Stimulated activated effector memory CD8-positive, alpha-beta T cell treated with anti-CD3 and anti-CD28 coated beads, Interleukin-12 subunit alpha, Interleukin-12 subunit beta, amount 100 ng/mL, for 72 hours (primary cell): ENCODE measurements at regions not wholly inside any gene's neighbourhood (a gene's known extent, or its start where the extent isn't known, plus 50 kb on each side); places are given as distances from the start of the nearest gene placed in this dataset.

ENCODE experiments used
- ATAC-seq: fragments of 150-1000 bp; cut with Tn5 transposase; 2 replicates; pipeline ENCODE4 v1.10.0; 2021
- DNase-seq, 2 donors: peaks; one replicate each; pipeline ENCODE4 v3.0.0; 2021 to 2022; ENCODE audit warnings: low spot score in 2 of 2
- H3K27ac Mint-ChIP-seq: one replicate; pipeline ENCODE4 v1.8.0; 2022; ENCODE audit warnings: mild to moderate bottlenecking, mixed read lengths
- H3K36me3 Mint-ChIP-seq: one replicate; pipeline ENCODE4 v1.8.0; 2022; ENCODE audit warnings: mild to moderate bottlenecking, mixed read lengths
- H3K4me1 Mint-ChIP-seq: one replicate; pipeline ENCODE4 v1.8.0; 2022; ENCODE audit warnings: mixed read lengths
- H3K4me3 Mint-ChIP-seq: one replicate; pipeline ENCODE4 v1.8.0; 2022; ENCODE audit warnings: mild to moderate bottlenecking, mixed read lengths
- H3K9me3 Mint-ChIP-seq: one replicate; pipeline ENCODE4 v1.8.0; 2022; ENCODE audit warnings: mixed read lengths

DNA sequence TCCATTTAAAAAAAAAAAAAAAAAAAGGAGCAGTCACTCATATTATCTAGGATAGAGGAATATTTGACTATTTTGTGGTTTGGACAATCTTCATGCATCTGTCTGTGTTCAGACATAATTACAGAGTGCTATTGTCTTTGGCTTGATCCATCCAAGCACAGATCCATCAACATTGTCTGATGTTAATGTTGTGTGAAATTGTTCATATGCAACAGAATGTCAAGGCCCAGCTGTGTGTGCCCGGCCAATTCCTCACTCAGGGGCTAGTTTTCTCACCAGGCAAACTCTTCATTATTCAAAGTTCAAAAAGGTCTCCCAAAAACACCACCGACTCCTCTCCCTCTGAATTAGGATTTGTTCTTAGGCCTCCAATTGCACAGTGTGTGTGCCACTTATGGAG, 324.9 kb upstream of the TMTC1 start:
- Mint-ChIP-seq H3K27ac (no peak overlapping the region), H3K9me3 (peaks cover 2% of the 10 kb centered on the region), H3K4me1 (no peaks in the 10 kb centered on the region), H3K36me3 (no peaks in the 10 kb centered on the region), H3K4me3 (no peak overlapping the region)
- no peak for DNase-seq
- no peak for ATAC-seq

DNA sequence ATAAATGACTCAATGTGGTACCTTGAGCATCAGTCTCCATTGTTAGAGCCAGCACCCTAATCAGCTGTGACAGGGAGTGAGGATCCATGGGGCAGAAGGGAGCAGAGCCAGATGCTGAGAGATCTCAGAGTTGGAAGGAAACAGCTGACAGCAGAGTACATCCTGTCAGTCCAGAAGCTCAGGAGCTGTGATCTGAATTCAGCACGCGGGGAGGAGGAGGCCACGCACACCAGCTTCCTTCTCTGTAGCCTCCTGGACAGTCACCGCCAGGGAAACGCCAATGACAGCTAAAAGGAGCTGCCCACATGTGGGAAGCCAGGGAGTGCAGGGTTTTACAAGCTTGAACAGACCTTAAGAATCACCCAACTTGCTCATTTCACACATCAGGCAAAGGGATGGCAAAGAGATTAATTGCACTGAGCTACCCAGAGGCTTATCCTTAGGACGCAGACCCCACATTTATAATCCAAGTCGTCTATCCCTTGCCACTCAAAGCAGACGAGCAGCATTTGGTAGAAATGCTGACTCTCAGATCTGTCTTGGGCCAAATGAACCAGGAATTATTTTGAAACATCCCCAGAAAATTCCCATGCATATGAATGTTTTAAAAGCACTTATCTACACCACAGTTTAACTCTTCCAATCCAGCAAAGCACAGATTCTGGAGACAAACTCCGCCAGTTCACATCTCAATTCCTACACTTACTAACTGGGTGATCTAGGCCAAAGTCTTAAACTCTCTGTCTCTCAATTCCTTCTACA, 322.6 kb upstream of the TMTC1 start:
- DNase-seq (no peak), ATAC-seq (no peak)
- Mint-ChIP-seq H3K4me3 (no peak overlapping the region), H3K27ac (no peak overlapping the region), H3K36me3 (no peaks in the 10 kb centered on the region), H3K9me3 (peaks cover 6% of the 10 kb centered on the region), H3K4me1 (no peaks in the 10 kb centered on the region)

DNA sequence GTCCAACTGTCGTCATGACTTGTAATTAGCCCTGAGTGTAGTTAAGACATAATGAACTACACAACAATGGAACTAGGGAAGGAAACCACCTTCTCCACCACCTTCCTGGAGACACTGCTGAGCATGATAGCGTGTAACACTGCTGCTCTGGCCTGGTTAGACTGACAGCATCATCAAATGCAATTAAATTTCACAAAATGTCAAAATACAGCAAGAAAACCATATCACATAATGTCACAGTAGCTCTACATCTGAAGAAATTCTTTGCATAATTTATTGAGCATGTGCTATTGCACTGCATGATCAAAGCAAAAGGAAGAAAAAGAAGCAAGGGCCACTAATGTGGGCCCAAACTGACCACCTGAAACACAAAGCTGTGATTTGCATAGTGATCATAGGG, 321.8 kb upstream of the TMTC1 start:
- H3K9me3 Mint-ChIP-seq, result peaks cover 4% of the 10 kb centered on the region
- DNase-seq, result no peak
- H3K27ac Mint-ChIP-seq, result no peak overlapping the region
- H3K4me1 Mint-ChIP-seq, result no peaks in the 10 kb centered on the region
- no peak for ATAC-seq
- no peaks in the 10 kb centered on the region for H3K36me3 Mint-ChIP-seq
- no peak overlapping the region for H3K4me3 Mint-ChIP-seq

DNA sequence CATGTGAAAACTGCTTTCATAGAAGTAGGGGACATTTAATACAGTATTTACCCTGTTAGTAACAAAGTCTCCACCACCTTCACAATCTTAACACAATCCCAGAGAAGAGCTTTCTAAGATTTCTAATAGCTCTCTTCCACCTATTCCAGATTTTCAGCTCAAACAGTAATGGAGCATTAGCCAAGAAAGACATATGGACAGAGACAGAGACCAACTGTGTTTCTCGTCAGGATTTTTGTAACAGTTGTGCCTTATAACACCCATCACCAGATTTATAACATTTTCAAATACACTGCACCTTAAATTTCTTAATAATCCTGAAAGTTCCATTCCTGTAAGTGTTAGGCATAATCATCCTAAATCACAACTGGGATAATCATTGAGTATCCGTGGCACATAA, 321.2 kb upstream of the TMTC1 start:
- Mint-ChIP-seq H3K9me3 (peaks cover 4% of the 10 kb centered on the region), H3K36me3 (no peaks in the 10 kb centered on the region), H3K27ac (no peak overlapping the region), H3K4me3 (no peak overlapping the region), H3K4me1 (no peaks in the 10 kb centered on the region)
- DNase-seq (no peak), ATAC-seq (no peak)

DNA sequence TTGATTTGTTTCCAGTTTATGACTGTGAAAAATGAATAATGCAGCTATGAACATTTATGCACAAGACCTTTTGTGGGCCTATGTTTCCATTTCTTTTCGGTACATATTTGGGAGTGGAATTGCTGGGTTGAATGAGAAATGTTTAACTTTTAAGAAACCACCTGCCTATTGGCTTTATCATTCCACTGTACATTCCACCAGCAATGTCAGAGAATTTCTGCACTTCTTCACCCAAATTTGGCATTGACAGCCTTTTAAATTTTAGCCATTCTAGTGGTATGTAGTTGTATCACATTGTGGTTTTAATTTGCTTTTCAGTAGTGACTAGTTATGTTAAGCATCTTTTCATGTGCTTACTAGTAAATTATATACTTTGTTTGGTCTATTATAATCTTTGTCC, 317.0 kb upstream of the TMTC1 start:
- no peak overlapping the region for H3K4me3 Mint-ChIP-seq
- DNase-seq (no peak), ATAC-seq (no peak)
- H3K9me3 Mint-ChIP-seq, result peaks cover 4% of the 10 kb centered on the region
- no peaks in the 10 kb centered on the region for H3K4me1 Mint-ChIP-seq
- H3K36me3 Mint-ChIP-seq, result no peaks in the 10 kb centered on the region
- H3K27ac Mint-ChIP-seq, result no peak overlapping the region

DNA sequence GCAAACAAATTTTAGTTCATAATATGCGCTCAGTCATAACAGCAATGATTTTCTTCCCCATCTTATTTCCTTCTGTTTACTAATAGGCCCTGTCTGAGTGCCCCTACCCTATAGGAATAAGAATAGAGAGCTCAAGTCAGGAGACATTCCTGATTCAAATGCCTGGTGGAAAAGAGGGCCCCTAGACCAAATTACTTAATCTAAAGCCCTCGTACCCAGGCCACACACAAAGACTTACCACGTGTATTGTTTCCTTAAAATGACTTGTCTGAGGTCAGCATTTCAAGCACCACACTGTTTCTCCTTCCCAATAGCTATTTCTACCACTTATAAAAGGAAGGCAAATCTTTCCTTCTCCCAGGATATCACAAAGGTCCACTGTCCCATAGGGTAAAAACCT, 314.9 kb upstream of the TMTC1 start:
- no peaks in the 10 kb centered on the region for H3K36me3 Mint-ChIP-seq
- no peak overlapping the region for H3K4me3 Mint-ChIP-seq
- no peak overlapping the region for H3K27ac Mint-ChIP-seq

DNA sequence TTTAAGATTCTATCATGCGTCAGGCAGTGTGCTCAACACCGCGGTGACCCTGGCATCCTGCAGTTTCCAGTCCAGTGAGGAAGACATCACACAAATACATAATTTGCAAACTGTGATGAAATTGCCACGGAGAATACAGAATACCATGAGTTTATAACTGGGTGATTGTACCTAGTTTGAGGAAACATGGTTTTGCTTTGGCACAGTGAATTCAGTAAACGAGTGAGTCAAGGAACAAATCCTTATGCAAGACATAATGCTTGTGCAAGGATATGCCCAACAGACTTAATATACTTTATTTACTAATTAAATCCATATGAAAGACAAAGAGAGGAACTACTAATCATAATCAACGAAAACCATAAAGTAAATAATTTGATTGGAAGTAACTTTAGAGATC, 311.8 kb upstream of the TMTC1 start:
- H3K4me1 Mint-ChIP-seq, result no peaks in the 10 kb centered on the region
- H3K36me3 Mint-ChIP-seq, result no peaks in the 10 kb centered on the region
- ATAC-seq (no peak), DNase-seq (no peak)
- peaks cover 2% of the 10 kb centered on the region for H3K9me3 Mint-ChIP-seq
- no peak overlapping the region for H3K27ac Mint-ChIP-seq
- H3K4me3 Mint-ChIP-seq, result no peak overlapping the region

More for the DNA sequence above, 314.9 kb upstream of the TMTC1 start:
- no peak for DNase-seq
- ATAC-seq, result no peak
- Mint-ChIP-seq H3K9me3 (peaks cover 7% of the 10 kb centered on the region), H3K4me1 (no peaks in the 10 kb centered on the region)

DNA sequence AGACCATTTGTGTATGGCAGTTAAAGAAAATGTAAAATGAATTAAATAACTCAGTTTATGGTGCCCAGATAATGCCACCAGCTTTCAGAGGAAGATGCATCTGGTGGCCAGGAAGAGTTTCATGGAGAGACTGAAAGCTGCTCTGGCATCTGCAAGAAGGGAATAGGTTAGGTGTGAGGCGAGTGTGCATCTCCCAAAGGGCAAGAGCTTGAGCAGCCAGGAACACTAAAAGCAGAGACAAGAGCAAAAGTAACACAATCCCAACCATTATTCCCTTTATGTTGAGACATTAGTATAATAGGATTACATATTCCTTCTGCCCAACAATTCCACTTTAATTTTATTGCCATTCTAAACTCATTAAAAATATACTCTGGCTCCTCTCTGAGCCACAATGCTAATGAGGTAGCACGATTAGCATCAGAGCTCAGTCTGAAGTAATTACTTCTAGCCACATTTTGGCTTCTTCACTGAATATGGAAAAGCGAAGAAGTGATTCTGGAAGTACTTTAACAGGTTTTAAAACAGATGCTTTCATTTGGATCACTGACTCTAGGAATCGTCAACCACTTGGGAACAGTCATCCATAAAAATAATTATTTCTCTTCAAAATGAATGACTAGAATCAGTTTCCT, 309.4 kb upstream of the TMTC1 start:
- no peak overlapping the region for H3K27ac Mint-ChIP-seq
- H3K4me3 Mint-ChIP-seq, result no peak overlapping the region
- ATAC-seq, result no peak
- peaks cover 2% of the 10 kb centered on the region for H3K9me3 Mint-ChIP-seq
- no peaks in the 10 kb centered on the region for H3K36me3 Mint-ChIP-seq
- DNase-seq, result no peak
- no peaks in the 10 kb centered on the region for H3K4me1 Mint-ChIP-seq

DNA sequence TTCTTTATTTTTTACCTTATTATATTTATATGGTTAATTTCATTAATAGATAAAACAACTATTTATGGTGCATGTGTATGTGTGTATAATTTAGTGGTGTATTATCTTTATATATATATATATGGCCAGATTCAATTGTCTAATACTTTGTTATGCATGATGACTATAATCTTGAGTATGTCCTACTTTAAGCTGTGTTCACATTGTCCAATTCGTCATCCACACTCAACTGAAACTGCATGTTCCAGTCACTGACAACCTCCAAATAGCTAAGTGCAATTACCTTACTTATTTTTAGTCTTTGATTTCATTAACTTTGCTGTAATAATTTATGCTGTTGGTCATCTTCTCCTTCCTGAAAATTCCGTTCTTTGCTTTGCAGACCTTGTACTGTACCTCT, 306.5 kb upstream of the TMTC1 start:
- Mint-ChIP-seq H3K4me3 (no peak overlapping the region), H3K27ac (no peak overlapping the region), H3K9me3 (peaks cover 2% of the 10 kb centered on the region), H3K36me3 (no peaks in the 10 kb centered on the region), H3K4me1 (no peaks in the 10 kb centered on the region)
- DNase-seq (no peak), ATAC-seq (no peak)

DNA sequence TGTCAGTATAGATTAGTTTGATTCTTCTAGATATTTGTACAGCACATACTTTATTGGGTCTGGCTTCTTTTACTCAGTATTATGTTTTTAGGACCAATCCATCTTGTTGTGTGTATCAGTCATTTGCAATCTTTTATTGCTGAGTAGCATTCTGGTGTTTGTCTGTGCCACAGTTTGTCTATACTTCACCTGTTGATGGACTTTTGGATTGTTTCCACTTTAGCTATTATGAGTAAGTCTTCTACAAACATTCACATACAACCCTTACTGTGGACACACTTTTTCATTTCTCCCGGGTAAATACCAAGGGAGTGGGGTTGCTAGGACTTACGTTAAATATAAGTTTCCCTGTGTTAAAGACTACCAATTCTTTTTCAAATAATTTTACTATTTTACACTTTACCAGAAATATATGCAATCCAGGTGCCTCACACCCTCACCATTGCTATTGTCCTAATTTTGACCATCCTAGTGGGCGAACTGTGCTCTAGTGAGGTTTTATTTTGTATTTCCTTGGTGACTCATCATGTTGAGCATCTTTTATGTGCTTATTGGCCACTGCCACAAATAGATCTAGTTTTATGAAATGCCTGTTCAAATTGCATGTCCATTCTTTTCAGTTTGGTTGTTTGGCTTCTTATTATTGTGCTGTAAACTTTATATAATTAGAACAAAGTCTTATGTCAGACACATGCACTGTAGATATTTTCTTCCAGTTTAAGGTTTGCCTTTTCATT, 304.7 kb upstream of the TMTC1 start:
- no peaks in the 10 kb centered on the region for H3K4me1 Mint-ChIP-seq
- DNase-seq (no peak), ATAC-seq (no peak)
- no peaks in the 10 kb centered on the region for H3K9me3 Mint-ChIP-seq
- H3K36me3 Mint-ChIP-seq, result no peaks in the 10 kb centered on the region
- no peak overlapping the region for H3K27ac Mint-ChIP-seq
- no peak overlapping the region for H3K4me3 Mint-ChIP-seq

DNA sequence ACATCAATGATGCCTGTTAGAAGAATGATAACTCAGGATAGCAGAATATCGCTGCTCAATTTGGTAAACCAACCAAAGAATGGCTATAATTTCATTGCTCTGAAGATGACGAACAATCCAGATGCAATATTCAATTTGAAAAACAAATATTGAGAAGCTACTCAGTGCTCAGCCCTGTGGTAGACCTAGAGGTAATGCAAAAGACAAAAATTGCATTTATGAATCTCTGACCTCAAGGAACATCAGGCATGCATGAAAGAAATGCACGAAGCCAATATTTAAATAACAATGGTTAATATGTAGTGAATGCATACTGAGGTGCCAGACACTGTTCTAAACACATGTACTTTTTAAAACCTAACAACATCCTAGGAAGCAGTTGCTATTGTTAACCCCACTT, 298.6 kb upstream of the TMTC1 start:
- no peak for DNase-seq
- H3K4me1 Mint-ChIP-seq, result no peaks in the 10 kb centered on the region
- H3K36me3 Mint-ChIP-seq, result no peaks in the 10 kb centered on the region
- H3K27ac Mint-ChIP-seq, result no peak overlapping the region
- no peak overlapping the region for H3K4me3 Mint-ChIP-seq
- ATAC-seq, result no peak
- H3K9me3 Mint-ChIP-seq, result peaks cover 1% of the 10 kb centered on the region

DNA sequence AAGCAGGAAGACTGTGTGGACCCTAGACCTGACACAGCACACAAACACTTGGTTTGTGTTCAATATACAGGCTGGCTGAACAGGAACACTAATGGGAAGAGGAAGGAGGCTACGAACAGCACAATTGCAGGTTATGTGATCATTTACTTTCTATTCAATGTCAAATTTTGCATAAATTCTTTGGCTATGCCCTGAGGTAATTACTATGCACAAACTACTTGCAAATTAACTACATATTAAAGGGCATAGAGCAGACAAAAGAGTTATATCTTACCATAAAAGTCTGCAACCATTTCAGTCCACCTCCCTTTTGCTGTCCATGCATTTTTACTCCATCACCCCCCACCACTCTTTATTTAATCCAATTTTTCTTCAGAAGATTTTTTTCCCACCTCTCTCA, 291.2 kb upstream of the TMTC1 start:
- Mint-ChIP-seq H3K36me3 (no peaks in the 10 kb centered on the region), H3K4me3 (no peak overlapping the region), H3K27ac (no peak overlapping the region), H3K4me1 (no peaks in the 10 kb centered on the region), H3K9me3 (peaks cover 5% of the 10 kb centered on the region)
- DNase-seq (no peak), ATAC-seq (no peak)

DNA sequence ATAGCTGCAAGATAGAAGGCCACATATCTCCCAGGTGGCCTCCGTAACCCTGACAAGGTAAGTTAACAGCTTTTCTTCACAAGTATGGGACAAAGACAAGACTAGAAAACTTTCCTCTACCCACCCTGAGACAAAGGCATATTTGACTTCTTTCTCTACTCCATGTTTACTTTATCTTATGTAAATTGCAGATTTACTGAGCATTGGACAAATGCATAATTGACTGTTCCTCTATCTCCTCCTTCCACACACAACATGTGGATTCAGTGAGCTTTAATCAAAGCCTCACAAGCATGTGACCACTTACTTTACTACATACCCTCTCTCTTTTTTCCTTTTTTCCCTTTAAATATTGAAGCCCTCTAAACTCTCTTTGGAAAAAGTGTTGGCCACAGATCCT, 289.1 kb upstream of the TMTC1 start:
- DNase-seq (no peak), ATAC-seq (no peak)
- H3K4me3 Mint-ChIP-seq, result no peak overlapping the region
- no peaks in the 10 kb centered on the region for H3K4me1 Mint-ChIP-seq
- H3K27ac Mint-ChIP-seq, result no peak overlapping the region
- H3K9me3 Mint-ChIP-seq, result peaks cover 5% of the 10 kb centered on the region
- no peaks in the 10 kb centered on the region for H3K36me3 Mint-ChIP-seq

DNA sequence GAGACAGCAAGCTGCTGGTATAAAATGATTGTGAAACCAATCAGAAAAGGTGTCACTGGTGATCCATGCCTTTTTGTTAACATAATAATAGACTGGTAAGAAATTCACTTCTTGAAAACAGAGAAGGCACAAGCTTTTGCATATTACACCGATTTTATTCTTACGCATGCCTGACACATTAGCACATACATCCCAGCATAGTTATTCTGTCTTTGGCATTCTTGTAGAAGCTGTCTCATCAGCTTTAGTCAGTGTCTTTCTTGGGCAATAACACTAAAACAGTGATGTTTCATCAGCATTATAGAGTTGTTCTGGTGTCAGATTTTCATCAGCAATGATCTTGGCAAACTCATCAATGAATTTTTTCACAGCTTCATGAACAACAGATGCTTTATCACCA, 283.4 kb upstream of the TMTC1 start:
- H3K4me3 Mint-ChIP-seq, result no peak overlapping the region
- H3K27ac Mint-ChIP-seq, result no peak overlapping the region
- H3K4me1 Mint-ChIP-seq, result no peaks in the 10 kb centered on the region
- DNase-seq, result no peak
- no peaks in the 10 kb centered on the region for H3K36me3 Mint-ChIP-seq
- H3K9me3 Mint-ChIP-seq, result peaks cover 2% of the 10 kb centered on the region
- no peak for ATAC-seq

DNA sequence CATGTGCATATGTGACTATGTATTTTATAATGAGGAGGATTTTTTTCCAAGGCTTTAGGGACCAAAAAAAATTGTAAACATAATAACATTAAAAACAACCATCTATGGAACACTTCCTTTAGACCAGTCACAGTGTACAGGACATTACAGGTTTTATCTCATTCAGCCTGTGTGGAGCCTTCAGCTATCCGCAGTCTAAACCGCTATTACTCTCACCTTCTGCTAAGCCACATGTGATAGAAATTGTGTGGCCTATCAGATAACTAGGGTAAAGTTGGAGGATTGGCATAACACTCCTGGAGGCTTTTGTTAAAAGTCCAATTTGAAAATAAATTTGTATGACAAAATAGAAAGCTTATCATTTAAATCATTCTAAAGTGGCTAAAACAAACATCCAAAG, 281.2 kb upstream of the TMTC1 start:
- ATAC-seq, result no peak
- no peak overlapping the region for H3K27ac Mint-ChIP-seq
- H3K4me1 Mint-ChIP-seq, result no peaks in the 10 kb centered on the region
- no peaks in the 10 kb centered on the region for H3K36me3 Mint-ChIP-seq
- no peak for DNase-seq
- H3K9me3 Mint-ChIP-seq, result no peaks in the 10 kb centered on the region
- no peak overlapping the region for H3K4me3 Mint-ChIP-seq

DNA sequence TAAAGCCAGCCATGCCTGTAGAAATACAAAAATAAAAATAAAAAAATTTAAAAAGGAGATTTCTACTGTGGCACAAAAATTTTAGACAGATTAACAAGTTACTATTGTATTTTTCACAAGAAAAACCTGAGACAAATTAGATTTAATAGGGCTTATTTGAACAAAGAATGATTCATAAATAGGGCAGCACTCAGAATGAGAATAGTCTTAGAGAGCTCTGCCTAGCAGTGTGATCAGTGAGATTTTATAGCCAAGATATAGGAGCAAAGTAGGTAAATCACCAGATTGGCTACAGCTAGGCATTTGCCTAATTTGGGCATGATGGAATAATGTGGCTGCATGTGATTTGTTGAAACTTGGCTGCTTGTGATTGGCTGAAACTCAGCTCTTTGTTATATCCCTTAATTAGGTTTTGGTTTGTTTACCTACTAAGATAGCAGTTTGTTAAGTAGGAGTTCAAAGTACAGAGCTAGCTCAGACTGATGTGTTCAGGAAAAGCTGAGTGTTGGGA, 279.7 kb upstream of the TMTC1 start:
- Mint-ChIP-seq H3K4me3 (no peak overlapping the region), H3K9me3 (no peaks in the 10 kb centered on the region), H3K36me3 (no peaks in the 10 kb centered on the region), H3K27ac (no peak overlapping the region), H3K4me1 (no peaks in the 10 kb centered on the region)
- no peak for ATAC-seq
- DNase-seq, result no peak
